Ishikawa (cell line): ENCODE measurements at regions not wholly inside any gene's neighbourhood (a gene's known extent, or its start where the extent isn't known, plus 50 kb on each side); places are given as distances from the start of the nearest gene placed in this dataset.

ENCODE experiments used
- CEBPB ChIP-seq: IDR thresholded peaks from 2 replicates; pipeline ENCODE4 v1.6.1; 2012
- EP300 ChIP-seq: IDR thresholded peaks from 2 replicates; pipeline ENCODE4 v1.6.1; 2012; ENCODE audit warnings: borderline replicate concordance
- NFIC ChIP-seq: IDR thresholded peaks from 2 replicates; pipeline ENCODE4 v1.6.1; 2012
- RAD21 ChIP-seq: IDR thresholded peaks from 2 replicates; pipeline ENCODE4 v1.6.1; 2012; ENCODE audit warnings: low read depth
- TAF1 ChIP-seq: IDR thresholded peaks from 2 replicates; pipeline ENCODE4 v1.6.1; 2012; ENCODE audit warnings: low read depth, mild to moderate bottlenecking
- TCF12 ChIP-seq: IDR thresholded peaks from 2 replicates; pipeline ENCODE4 v1.6.1; 2012; ENCODE audit warnings: low read depth
- YY1 ChIP-seq: IDR thresholded peaks from 2 replicates; pipeline ENCODE4 v1.6.1; 2012; ENCODE audit warnings: low read depth
- TF ChIP-seq, protein P1 (sequence below): IDR thresholded peaks from 2 replicates; pipeline ENCODE4 v1.6.1; 2012
- TF ChIP-seq, protein P2 (sequence below): IDR thresholded peaks from 2 replicates; pipeline ENCODE4 v1.6.1; 2012
- TF ChIP-seq, protein P3 (sequence below): IDR thresholded peaks from 2 replicates; pipeline ENCODE4 v1.6.1; 2012; ENCODE audit warnings: low read depth, mild to moderate bottlenecking

DNA sequence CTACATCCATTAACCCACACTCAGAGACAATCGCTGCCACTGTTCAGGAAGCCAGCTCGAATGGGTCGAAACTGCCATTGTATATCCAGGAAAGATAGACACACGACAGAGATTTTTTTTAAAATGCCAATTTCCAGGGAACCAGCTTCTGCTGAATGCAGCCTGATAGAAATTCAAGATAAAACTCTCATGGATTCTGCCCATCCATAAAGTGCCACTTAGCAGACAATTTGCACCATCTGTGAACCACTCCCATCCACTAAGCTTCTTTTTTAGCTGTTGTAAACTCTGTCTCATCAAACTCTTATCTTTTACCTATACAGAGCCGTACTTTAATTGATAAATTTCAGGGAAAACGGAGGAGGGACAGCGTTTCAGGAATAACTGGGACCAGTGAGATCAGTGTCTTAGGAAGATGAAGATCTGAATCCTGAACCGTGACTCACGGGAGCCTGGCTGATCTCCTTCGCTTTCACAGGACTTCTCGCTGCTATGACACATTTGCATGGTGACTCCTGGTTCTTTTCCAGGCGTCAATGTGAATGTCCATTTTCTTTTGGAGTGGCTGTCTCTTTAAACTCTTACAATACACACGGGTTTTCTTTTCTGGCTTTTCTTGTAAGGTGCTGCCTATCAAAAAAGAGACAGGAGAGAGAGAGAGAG lies 103.4 kb downstream of the FAM204A start:
- TF ChIP-seq, protein P1, sequence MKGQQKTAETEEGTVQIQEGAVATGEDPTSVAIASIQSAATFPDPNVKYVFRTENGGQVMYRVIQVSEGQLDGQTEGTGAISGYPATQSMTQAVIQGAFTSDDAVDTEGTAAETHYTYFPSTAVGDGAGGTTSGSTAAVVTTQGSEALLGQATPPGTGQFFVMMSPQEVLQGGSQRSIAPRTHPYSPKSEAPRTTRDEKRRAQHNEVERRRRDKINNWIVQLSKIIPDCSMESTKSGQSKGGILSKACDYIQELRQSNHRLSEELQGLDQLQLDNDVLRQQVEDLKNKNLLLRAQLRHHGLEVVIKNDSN = no peak
- TF ChIP-seq, protein P2, sequence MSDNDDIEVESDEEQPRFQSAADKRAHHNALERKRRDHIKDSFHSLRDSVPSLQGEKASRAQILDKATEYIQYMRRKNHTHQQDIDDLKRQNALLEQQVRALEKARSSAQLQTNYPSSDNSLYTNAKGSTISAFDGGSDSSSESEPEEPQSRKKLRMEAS = no peak
- TF ChIP-seq TCF12 (no peak), EP300 (no peak), YY1 (no peak), RAD21 (no peak), TAF1 (no peak), NFIC (no peak), CEBPB (no peak)
- TF ChIP-seq, protein P3, sequence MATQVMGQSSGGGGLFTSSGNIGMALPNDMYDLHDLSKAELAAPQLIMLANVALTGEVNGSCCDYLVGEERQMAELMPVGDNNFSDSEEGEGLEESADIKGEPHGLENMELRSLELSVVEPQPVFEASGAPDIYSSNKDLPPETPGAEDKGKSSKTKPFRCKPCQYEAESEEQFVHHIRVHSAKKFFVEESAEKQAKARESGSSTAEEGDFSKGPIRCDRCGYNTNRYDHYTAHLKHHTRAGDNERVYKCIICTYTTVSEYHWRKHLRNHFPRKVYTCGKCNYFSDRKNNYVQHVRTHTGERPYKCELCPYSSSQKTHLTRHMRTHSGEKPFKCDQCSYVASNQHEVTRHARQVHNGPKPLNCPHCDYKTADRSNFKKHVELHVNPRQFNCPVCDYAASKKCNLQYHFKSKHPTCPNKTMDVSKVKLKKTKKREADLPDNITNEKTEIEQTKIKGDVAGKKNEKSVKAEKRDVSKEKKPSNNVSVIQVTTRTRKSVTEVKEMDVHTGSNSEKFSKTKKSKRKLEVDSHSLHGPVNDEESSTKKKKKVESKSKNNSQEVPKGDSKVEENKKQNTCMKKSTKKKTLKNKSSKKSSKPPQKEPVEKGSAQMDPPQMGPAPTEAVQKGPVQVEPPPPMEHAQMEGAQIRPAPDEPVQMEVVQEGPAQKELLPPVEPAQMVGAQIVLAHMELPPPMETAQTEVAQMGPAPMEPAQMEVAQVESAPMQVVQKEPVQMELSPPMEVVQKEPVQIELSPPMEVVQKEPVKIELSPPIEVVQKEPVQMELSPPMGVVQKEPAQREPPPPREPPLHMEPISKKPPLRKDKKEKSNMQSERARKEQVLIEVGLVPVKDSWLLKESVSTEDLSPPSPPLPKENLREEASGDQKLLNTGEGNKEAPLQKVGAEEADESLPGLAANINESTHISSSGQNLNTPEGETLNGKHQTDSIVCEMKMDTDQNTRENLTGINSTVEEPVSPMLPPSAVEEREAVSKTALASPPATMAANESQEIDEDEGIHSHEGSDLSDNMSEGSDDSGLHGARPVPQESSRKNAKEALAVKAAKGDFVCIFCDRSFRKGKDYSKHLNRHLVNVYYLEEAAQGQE = no peak
